SK-N-MC (cell line): ENCODE measurements at regions not wholly inside any gene's neighbourhood (a gene's known extent, or its start where the extent isn't known, plus 50 kb on each side); places are given as distances from the start of the nearest gene placed in this dataset.

Experiments used
- EZH2 ChIP-seq: fragments of 200-600 bp; sonication (generic); IDR thresholded peaks from one replicate; pipeline ENCODE4 v1.6.1; 2017; ENCODE audit warnings: antibody characterized with exemption
- FOXP2 ChIP-seq: optimal IDR thresholded peaks from 2 replicates; pipeline ENCODE3; 2011; ENCODE audit warnings: mild to moderate bottlenecking, moderate library complexity; ENCODE audit not compliant: insufficient read depth; ENCODE audit errors: extremely low read length, control extremely low read depth
- POLR2AphosphoS5 ChIP-seq: IDR thresholded peaks from 2 replicates; pipeline ENCODE4 v1.6.1; 2012; ENCODE audit warnings: mild to moderate bottlenecking, low read depth, low read length, borderline replicate concordance

GRCh38 chr3:139755551-139755950 lies 77.8 kb upstream of the NMNAT3 start:
- TF ChIP-seq POLR2AphosphoS5: no peak
- no peak for TF ChIP-seq EZH2
- no peak for TF ChIP-seq FOXP2
